Islet of Langerhans (tissue), 1 donor: ENCODE measurements at regions not wholly inside any gene's neighbourhood (a gene's known extent, or its start where the extent isn't known, plus 50 kb on each side); places are given as distances from the start of the nearest gene placed in this dataset.
"Not testable (repeated sequence)": the region's sequence is repeated elsewhere in the genome, so short reads cannot be mapped to it uniquely, and the experiment has no call there.

ENCODE experiments used
- FAIRE-seq: peaks from one replicate; lab custom pipeline; 2011; peaks lifted over from hg19 to GRCh38; lab: Jason Lieb, UNC

DNA sequence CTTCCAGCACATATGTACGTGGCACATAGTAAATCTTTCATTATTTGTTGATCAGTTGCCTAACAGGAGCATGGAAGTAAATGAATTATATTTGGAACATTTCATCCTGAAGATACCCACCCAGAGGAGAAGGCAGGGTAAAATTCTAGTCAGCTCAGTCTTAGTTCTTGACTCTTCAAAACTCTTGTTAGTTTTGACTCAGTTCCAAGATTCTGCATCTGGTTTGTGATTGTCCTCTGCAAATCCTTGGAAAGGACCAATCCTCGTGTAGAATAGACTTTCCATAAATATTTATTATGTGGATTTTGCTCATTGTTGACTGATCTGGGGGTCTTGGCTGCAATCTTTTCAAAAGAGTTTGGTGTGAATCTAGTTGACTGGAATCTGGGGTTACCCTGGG lies 257.5 kb upstream of the FAT1 start:
- no peak for FAIRE-seq

DNA sequence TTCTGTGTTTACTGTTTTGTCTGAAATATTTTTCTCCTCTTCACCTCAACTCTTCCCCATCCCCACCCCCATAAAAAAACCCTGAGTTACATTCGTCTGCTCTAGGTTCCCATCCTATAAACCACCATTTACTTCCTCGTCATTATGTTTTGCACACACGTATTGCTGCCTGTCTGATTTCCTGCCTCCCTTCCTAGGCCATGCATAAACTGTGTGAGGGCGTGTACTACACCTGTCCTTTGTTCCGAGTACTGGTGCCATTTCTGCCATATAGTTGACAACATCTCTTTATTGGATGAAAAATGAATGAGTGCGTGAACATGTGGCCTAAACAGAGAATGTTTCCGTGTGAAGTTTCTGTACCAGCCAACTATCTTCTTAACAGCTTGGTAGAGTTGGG lies 258.5 kb upstream of the FAT1 start:
- no peak for FAIRE-seq

- no peak for FAIRE-seq
Observed at GRCh38 chr4:186984105-186984644, 260.5 kb upstream of the FAT1 start.

DNA sequence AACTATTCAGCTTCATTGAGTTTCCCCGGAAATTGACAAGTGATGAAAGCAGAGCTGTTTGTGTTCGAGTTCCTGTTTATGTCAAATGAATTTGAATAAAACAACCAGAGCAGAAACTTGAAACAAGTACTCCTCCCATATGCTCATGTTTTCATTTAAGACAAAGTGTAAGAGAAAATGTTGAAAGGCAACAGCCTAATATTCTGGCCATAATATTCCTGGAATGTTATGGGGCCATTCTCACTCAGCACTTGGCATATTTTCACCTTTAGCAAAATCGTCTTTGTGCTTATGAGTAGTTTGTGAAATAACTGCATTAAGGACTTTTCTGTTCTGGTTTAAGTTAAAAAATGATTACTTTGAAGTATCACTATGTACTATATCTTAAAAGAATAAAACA lies 276.0 kb upstream of the FAT1 start:
- no peak for FAIRE-seq

GRCh38 chr4:187000281-187000680 lies 276.6 kb upstream of the FAT1 start:
- no peak for FAIRE-seq

GRCh38 chr4:187002133-187002532 lies 278.5 kb upstream of the FAT1 start:
- not testable (repeated sequence) for FAIRE-seq

DNA sequence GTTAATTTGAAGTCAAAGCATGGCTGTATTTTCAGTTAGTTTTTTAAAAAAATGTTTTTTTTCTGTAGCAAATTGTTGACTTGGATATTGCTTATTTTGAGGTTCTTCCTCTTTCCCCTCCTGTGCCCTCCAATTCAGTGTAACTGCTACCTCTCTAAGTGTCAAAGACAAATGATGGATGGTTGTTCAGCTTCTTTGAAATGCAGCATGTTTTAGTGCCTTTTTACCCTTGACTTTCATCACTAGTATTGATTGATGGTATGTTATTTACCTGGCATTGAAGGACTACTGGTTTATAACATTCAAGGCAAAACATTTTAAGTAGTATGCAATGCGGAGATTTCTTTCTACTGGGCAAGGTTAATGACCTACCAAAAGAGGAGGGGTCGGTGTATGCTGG lies 281.0 kb upstream of the FAT1 start:
- FAIRE-seq, result no peak

DNA sequence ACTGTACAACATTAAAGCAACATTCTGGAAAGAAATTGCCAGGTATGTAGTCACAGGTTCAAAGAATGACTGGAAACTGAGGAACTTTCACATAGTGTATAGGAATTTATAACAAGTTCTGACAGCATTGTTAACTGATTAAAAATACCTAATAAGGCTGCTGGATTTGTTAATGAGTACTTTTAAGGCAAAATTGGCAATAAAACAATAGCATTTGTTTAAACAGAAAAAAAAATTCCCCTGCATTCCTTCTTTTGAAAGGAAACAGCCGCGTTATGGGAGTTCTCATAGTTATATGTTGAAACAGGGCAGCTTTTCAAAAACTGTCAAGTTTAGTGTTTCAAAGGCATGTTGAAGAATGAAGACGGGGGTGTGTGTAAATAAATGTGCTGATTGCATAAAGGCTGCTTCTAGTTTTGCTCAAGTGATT lies 282.5 kb upstream of the FAT1 start:
- no peak for FAIRE-seq

- FAIRE-seq, result no peak
Observed at GRCh38 chr4:187010052-187010451, 286.4 kb upstream of the FAT1 start.

GRCh38 chr4:187016101-187016500 lies 292.4 kb upstream of the FAT1 start:
- no peak for FAIRE-seq

GRCh38 chr4:187017147-187017546 lies 293.5 kb upstream of the FAT1 start:
- FAIRE-seq, result no peak

GRCh38 chr4:187019896-187020295 lies 296.2 kb upstream of the FAT1 start:
- FAIRE-seq, result no peak

DNA sequence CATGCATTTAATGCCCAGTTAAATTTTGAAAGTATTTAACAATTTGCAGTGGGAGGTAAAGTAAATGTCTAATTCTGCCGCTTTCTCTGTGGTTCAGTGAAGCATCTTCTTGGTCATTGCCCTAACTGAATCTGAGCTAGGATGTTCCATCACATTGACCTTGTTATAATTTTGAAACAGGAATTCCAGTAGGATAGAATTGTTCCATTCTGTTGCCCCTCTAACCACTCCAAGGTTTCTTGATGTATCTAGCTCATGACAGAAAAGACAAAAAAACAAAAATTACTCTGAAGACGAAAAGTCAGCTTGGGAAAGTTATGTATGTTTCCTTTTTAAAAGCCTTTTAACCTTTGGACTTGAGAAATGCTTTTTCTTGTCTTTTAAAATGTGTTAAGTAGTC lies 297.0 kb upstream of the FAT1 start:
- FAIRE-seq, result no peak

DNA sequence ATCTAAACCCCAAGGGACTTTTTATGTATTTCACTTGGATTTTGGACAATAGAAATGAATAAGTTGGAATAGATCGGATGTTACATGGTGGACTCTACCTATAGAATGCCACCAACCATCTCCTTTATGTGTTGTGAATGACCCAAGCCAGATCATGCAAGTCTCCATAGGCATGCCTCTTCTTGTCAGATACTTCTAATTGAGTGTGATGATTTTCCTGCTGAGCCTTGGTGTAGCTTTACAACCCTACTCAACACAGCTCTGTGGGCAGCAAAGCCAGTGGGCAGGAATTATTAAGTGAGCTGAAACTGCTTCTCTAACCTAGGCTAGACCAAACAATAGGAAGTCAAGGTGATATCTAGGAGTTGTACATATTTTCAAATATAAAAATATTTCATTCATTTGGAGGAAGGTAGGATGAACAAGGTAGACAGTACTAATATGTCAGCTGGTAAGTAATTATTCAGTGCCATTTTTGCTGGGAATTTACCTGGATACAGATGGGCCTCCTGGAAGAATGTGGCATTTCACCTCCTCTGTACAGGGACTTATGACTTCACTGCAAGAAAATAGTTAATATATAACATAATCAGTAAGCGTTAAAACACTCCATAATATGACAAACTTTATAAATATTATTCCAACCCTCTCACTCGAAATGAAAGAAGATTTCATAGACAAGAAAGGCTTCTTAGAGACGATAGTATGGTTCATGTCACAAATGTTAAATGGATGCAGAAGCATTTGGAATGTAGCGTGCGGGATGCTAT lies 298.0 kb upstream of the FAT1 start:
- no peak for FAIRE-seq

GRCh38 chr4:187027272-187027671 lies 303.6 kb upstream of the FAT1 start:
- no peak for FAIRE-seq

DNA sequence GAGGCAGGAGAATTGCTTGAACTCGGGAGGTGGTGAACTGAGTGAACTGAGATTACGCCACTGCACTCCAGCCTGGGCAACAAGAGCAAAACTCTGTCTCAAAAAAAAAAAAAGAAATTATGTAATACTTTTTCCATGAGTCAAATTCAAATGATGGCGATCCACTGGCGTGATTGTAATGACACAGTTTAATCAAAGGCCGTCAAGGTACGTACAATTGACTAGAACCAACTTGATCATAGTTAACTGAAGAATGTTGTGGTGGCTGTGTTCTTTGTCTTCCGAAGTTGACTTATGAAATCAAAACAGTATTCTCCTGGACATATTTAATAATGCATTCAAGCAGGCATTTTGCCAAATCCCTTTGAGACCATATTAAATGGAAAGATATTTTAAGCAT lies 318.6 kb upstream of the FAT1 start:
- FAIRE-seq, result no peak

- no peak for FAIRE-seq
Observed at GRCh38 chr4:187046471-187046870, 322.8 kb upstream of the FAT1 start.

DNA sequence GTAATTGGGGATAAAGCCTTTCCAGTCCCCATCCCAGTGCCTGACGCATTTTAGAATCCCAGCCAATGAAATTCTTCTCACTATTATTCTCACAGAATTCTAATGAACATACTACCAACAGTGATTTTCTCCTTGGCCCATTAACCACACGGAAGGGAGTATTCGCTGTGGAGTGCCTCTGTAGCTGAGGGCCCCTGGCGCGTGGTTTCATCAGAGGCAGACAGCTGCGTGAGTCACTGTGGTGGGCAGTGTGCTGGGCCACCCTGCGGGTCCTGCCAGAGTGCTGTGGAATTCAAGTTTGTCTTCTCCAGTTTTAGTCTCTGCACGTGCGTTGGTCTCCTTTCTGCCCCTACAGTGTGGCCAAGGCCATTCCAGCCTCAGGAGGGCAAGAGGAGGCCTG lies 335.4 kb upstream of the FAT1 start:
- FAIRE-seq, result no peak

DNA sequence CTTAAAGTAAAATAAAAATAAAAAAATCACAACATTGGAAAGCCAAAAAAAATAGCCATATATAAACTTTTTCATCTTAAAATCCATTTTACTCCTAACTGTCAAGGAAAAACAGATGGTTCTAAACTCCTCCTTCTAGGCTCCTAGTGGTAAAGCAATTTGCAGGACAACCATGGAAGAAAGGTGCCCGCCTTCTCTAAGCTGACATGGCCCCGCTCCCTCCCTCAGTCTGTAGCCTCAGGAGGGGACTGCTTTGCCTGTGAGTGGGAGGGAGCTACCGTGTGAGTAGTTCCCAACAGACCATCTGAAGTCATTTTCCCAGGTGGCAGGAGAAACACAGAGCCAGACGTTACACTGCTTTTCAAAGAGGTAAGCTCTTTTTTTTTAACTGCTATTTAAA lies 336.2 kb upstream of the FAT1 start:
- FAIRE-seq, result no peak

DNA sequence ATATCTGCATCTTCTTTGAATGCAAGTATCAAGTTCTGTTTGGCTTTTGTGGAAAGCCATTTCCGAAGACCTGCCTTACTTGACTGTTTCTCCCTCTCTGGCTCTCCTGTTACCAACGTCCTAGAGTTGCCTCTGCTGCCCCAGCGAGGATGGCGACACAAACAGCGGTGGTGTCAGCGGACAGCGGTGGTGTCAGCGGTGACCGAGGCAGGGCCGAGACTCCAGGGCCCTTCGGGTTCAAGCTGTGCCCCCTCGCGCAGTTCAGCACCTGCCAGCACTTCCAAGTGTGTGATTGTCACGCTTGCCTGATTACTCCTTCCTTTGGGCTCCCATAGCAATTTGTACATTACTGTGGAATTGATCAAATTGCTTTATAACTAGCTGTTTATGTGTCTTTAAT lies 336.9 kb upstream of the FAT1 start:
- no peak for FAIRE-seq

DNA sequence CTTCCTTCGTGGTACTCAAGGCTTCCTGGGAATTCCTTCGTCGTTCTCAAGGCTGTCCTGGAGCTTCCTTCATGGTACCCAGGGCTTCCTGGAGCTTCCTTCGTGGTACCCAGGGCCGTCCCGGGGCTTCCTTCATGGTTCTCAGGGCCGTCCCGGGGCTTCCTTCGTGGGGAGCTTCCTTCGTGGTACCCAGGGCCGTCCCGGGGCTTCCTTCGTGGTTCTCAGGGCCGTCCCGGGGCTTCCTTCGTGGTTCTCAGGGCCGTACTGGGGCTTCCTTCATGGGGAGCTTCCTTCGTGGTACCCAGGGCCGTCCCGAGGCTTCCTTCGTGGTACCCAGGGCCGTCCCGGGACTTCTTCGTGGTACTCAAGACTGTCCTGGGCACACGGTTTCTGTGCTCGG lies 339.6 kb upstream of the FAT1 start:
- no peak for FAIRE-seq

- no peak for FAIRE-seq
Observed at GRCh38 chr4:187064033-187064432, 340.4 kb upstream of the FAT1 start.

GRCh38 chr4:187065396-187065795 lies 341.7 kb upstream of the FAT1 start:
- no peak for FAIRE-seq

GRCh38 chr4:187065806-187066205 lies 342.1 kb upstream of the FAT1 start:
- FAIRE-seq, result no peak
